HG03159 (cell line): ENCODE measurements at regions not wholly inside any gene's neighbourhood (a gene's known extent, or its start where the extent isn't known, plus 50 kb on each side); places are given as distances from the start of the nearest gene placed in this dataset.

Source experiments
- ATAC-seq: cut with Tn5 transposase; IDR thresholded peaks from one replicate; pipeline ENCODE4 v1.9.1; 2021; ENCODE audit warnings: mild to moderate bottlenecking, moderate library complexity; ENCODE audit not compliant: unreplicated experiment

DNA sequence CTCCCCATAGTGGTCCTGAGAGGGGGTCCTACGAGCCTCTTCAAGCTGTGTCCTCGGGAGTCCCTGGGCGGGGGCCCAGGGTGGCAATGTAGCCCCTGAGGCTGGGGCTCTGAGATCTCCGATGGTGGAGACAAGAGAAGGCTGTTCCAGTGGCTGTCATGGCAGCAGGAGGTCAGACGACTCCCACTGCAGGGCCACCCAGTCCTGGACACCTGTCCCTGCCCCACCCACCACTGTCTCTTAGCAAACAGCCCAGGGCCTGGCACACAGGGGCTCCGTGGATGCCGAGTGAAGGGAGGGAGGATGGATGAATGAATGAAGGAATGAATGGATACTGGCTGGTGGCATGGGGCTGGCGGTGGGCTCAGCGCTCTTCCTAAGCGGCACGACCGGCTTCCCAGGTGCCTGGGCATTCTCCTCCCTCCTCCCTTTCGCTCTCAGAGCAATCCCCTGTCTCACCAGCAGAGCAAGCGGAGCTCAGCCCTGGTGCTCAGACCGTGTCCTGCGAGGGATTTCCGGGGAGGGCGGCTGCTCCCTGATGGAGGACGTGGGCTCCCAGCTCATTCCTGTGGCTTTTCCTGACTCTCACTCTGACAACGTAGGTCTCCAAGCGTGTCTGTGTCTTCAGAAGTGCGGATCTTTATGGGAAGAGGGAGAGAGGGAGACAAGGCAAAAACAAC lies 1272.6 kb downstream of the BRD1 start:
- ATAC-seq, result no peak

DNA sequence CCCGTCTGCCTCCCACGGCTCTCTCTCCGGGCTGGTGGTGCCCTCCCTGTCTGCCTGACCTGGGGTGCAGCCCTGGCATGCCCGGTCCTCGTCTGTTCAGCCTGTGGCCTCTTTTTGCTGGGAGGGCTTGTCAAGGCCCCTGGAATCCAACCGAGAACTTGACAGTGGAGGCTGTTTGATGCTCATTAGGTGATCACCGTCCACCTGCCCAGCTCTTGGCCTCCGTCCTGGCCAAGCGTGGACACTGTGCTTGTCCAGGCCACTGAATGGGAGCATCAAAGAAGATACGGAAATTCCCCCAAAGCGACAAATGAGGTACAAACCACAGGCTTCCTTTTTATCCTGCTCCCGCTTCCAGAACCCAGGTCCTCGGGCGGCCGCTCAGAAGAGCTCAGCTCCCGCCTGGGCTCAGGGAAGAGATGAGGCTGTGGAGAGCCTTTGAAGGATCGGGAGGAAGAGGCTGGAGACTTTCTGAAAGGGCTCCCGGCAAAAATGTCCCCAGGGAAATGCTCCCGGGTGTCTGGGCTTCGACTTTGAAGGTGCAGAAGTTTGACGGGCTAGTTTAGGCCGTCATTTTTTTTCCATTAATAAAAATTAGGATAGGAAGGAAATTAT lies 1273.9 kb downstream of the BRD1 start:
- ATAC-seq, result no peak

DNA sequence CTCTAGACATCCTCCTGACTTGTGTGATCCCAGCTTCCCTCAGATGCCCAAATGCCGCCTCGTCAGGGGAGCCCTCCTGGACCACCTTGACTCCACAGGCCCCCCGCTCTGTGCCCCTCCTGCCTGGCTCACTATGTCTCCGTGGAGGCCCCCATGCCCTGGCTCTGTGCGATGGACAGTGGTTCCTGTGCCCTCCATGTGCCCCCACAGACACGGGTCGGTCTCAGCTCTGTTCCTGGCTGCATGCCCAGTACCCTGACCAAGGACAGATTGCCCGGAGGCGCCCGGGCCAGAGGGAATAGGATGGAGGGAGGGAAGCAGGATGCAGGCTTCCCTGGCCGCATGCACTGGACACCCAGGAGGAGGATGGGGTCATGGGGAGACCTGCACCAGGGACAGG lies 1274.6 kb downstream of the BRD1 start:
- no peak for ATAC-seq

DNA sequence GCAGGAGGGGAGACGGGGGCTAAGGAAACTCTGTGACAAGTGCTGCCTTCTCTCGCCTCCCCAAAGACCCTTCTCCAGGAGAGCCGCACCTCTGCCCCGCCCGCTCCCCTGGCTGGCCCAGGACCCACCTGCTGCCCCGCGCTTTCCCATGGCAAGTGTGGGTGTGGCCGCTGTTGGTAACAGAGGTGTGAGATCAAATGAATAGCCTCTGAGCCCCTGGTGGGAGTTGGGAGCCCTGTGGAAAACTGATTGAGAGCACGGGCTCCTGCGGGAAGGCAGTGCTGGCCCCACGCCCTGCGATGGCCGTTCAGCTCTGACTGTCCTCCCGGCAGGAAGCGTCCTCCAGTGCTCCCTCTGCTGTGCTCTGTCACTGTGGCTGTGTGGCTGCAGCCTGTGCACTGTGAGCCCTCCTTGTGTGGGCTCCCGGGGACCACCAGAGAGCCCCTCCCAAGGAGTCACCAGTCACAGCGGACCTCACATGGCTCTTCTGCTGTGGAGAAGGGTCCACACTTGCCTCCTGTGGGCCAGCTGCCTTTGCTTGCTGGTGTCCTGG lies 1275.9 kb downstream of the BRD1 start:
- ATAC-seq, result no peak

DNA sequence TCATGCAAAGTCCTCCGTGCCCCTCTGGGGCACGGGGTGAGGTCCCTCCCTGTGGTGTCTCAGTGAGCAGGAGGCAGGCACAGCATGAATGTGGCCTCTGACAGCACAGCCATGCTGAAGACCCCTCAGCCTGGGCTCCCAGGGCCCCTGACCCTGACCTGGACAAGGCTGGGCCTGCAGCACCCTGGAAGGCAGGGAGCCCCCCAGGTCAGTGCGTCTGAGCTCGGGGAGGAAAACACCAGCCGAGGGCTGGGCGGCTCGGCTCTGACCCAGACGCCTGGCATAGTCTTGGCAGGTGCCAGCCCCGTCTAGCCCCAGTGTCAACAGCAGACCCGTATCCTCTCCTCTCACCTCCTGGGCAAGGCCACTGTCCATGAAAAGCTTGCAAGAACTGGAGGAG lies 1276.6 kb downstream of the BRD1 start:
- ATAC-seq, result no peak

DNA sequence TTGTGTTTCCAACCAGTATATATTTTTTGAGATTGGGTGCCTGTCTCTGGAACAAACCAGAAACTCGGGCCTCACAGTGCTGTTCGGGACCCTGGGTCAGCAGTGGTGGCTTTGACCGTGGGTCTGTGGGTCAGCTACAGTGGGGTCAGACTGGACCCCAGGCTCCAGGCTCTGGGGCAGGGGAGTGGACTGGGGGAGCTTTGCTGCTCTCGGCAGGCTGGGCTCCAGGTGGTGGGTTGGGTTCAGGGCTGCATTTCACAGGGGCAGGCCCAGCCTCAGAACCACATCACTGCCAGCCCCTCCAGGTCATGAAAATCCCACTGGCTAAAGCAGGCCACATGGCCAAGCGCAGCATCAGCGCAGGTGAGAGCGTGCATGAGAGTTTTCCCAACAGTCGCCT lies 1279.3 kb downstream of the BRD1 start:
- no peak for ATAC-seq

DNA sequence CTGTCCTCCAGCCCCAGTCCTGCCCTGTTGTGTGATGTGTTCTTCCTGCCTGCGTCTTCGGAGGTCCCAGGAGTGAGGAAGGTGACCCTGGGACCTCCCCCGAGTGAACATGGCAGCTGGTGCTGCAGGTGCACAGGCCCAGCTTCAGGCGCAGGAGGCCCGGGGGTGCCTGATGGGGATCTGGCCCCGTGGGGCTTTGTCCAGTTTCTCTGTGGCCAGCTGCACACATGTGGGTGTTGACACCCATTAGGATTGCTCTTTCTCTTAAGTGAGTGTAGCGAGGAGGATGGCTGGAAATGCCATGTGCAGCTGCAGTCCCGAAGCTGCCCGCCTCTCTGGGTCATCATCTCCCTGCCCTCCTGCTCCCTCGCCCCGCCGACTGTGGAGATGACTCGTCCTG lies 1279.7 kb downstream of the BRD1 start:
- no peak for ATAC-seq

DNA sequence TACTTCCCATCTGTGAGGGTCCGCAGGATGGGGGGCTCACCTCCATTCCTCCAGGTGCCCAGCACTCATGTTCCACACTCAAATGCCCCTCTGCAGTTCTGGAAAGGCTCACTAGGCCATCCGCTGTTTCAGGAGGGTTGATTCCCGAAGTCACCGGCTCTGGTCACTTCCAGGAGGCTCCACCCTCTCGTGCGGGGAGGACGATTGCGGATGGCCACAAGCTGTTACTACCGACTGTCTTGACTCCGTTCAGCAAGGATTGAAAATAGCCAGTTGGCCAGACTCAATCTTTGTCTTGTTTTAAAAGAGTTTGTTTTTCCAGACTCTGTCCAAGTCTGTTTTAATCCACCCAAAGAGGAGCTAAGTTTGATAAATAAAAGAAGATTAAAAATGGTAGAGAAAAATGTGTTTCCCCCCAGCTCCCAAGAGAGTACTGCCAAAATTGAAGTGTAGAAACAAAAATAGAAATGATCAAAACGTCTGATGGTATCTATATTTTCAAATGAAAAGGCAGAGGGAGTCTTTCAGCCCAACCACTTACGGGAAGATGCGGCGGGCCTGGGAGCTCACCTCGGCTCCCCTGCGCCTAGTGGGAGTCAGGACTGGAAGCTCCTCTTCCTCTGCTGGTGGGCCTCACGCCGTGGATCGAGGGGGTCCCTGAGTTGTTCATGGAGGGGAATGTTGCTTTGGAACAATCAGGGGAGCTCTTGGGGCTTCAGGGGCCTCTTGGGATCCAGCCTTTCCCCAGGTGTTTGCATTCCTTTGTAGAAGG lies 1280.8 kb downstream of the BRD1 start:
- no peak for ATAC-seq

DNA sequence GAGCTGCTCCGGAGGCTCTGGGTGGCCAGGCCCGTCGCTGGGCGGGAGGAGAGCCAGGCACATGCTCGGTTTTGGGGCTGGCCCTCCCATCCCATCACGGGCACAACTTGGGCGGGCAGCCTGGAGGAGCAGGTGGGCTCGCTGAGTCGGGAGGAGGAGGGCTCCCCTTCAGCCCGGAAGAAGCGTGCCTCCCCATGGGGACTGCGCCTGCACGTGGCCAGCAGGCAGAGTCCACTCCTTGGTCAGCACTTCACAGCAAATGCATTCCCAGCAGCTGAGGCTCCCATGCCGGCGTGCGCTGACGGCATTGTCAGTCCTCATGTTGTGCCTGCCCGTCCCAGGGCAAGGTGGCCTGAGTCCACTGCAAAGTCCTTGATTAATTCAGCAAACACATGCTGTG lies 1281.7 kb downstream of the BRD1 start:
- no peak for ATAC-seq

DNA sequence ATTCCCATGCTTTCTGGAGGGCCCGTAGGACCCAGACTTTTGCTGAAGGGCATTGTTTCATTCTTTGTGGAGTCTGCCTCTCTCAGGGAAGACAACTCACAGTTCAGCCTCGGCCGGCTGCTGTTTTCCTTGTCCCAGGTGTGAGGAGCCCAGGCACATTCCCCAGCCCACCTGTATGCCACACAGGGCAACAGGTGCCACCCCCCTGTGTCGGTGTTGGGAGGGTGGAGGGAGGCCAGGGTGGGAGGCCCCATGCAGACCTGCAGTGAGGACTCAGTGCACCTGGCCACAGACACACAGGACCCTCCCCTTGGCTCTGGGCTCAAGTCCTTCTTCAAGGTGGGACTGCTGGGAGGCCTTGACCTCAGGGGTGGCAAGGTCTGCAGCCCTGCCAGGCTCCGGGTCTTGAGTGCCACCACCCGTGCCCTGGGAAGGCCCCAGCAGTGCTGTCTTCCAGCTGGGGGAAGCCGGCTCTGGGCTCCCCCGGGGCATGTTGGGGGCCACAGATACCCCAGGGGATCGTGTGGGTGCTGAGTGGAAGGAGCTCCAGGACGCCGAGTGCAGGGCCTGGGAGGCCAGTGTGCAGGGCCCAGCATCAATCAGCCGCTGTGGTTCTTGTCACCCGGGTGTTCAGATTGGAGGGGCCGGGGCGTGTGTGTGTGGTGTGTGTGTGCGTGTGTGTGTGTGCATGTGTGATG lies 1286.1 kb downstream of the BRD1 start:
- ATAC-seq, result no peak

DNA sequence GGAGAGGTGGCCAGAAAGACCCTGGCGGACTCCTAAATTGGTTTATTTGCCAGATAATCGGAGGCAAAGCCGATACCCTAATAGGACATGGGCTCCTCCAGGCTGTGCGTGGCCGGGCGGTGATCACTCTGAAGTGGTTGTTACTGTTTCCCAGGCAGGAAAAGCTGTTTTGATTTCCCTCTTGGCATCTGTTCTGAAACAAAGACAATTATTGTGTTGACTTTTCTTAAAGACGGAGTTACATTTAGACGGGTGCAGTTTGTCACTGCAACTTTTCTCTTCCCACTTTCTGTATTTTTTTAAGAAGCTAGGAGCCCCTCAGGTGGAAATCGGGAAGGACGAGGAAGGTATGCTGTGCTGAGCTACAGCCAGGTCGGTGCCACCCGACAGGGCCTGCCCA lies 1288.4 kb downstream of the BRD1 start:
- no peak for ATAC-seq

DNA sequence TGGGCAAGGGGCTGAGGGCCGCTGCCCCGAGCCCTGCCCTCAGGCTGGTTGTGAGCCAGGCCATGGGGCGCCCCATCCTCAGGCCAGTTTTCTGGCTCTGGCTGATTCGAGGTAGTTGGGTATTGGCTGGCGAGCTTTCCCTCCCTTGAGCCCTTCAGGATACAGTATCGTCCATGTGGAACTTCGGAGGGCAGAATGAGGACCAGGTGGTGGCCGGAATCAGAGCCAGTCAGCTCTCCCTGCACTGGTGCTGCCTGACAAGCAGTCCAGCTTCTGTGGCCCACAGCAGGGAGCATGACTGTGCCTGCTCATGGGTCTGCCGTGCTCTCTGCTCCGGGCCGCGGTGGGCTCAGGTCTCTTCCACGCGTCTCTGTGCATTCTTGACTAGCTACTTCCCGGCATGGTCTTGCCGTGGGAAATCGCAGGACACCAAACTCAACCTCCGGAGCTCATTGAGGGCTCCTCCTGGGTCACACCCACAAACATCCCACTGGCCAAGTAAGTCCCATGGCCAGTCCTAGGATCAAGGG lies 1289.3 kb downstream of the BRD1 start:
- ATAC-seq, result no peak

DNA sequence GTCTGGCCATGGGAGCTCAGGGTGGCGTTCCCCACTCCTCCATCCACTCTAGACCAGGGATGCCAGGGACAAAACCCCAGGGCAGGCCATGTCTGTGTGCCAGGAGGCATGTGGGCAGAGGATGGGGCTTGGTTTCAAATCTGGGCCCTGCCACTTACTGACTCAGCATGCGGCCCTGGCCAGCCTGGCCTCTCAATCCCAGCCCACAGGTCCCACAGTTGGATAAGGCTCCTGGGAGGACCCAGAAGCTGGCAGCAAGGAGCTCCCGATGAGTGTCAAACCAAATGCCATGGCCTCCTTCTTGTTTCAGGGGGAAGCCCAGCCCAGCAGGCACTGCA lies 1290.4 kb downstream of the BRD1 start:
- no peak for ATAC-seq

DNA sequence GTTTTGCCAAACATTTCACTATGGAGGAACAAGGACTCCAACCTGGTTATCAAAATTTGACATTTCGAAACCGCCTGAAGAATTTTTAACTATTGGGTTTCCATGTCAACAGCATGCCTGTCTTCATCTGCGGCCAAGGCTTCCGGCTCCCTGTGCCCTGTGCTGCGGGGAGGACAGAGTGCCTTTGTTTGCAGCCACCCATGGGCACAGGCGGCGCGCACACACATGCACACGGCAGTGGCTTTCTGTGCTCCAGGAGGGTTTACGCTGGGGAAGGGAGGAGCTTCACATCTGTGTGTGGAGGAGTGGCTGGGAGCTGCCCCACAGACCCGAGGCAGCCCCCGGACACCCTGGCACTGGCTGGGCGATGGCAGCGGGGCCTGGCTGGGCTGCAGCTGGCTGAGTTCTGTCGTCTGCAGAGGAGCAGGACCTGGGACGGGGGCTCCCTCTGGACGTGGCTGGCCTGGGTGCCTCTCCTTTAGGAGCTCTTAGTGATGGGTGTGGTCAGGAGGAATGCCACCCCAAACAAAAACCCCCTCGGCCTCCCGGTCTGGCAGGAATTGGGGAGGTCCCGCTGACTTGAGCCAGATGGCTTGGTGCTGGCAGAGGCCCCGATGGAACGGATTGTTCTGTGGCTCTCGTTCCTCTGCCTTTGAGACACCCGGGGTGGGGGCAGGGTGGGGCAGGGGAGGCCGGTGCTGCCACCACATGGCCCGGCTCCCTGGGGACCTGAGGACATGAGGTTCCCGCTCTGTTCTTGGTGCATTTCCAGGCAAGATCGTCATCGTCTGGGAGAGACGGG lies 1290.9 kb downstream of the BRD1 start:
- ATAC-seq, result no peak

DNA sequence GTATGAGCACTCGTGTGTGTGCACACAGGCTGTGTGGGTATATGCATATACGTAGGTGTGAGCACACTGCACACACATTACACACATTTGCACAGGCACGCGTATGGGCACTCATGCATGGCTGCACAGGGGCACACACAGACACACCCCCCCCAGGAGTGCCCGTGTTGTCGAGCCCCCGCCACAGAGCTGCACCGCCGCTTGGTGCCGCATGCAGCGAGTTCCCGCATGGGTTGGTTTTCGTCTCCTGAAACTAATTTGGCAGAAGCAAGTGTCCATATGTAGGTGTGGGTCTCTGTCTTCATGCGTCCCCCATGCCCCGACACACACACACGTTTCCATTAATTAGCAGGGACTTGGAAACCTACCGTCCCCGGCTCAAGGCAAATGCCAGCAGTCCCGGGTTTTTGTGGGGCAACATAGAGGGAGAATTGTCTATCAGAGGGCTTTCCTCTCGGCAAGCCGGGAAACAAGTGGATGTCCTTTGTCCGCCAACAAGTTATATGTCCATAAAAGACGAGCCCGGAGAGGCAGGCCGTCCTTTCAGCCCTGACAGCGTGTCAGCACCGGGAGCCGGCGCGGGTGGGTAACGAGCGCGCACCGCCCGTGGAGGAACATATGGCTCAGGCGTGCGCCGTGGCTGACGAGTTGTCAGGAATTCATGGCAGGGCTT lies 1291.7 kb downstream of the BRD1 start:
- ATAC-seq, result no peak

DNA sequence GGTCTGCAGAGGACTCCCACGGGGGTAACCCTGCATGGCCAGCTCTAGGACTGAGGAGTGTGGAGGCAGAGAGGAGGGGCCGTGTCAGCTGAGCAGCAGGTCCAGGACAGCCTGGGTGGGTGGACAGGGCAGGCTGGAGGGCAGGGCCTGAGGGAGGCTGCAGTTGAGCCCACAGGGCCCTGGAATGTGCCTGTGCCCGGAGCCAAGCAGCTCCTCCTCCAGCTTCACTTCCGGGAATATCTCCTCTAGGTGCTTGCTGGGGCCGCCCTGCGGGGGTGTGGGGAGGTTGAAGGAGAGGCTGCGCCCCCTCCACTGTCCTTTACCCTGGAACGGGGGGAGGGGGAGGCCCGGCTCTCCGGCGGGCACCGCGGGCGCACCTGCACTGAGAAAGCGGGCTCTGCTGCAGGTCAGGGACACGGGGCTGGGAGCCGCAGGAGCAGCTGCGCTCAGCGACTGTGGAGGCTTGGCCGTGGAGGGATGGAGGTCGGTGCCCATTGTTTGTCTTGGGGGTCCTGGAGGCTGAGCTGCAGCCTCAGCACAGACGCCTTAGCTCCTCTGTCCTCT lies 1293.2 kb downstream of the BRD1 start:
- no peak for ATAC-seq

DNA sequence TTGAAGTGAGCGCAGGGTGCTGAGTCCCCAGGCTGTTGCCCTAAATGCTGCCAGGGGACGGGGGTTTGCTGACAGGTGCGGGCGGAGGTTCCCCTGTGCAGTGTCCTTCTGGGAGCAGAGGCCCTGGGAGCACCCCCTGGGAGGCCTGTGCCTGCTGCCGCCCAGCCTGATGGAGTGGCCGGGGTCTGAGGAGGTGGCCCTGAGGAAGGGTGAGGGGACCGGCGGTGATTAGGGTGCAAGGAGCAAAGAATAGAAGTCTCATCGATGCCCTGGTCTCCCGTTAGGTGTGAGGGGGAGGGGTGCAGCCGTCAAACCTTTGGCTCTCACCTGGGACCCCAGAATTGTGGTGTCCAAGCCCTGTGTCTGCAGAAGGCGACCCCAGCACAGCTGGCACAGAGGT lies 1294.7 kb downstream of the BRD1 start:
- ATAC-seq, result no peak

DNA sequence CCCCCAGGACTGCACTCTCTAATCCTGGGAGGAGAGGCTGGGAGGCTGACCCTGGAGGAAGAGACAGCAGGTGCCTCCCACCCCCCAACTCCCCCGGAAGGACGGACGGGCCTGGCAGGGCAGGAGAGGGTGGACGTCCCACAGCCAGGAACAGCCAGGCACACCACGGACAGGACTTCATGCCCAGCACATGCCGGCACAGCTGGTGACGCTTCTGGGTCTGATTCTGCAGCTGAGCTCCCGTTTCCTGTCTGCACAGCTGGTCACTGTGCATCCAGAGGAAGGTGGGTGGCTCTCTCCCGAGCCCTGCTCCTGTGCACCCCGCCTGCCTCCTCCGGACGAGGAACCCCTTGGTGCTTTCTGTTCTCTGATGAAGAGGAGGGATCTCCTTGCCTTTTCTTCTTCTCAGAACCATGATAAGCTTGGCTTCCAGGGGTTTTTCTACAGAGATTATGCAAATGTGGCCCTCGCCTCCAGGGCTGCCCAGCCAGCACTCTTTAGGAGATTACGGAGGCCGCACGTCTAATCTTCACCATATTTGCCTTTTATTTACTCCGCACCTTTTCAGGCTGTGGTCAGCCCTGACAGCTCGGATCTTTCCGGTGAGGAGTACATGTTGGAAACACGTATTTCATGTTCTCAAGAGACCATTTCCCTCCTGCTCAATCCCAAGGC lies 1295.8 kb downstream of the BRD1 start:
- no peak for ATAC-seq

DNA sequence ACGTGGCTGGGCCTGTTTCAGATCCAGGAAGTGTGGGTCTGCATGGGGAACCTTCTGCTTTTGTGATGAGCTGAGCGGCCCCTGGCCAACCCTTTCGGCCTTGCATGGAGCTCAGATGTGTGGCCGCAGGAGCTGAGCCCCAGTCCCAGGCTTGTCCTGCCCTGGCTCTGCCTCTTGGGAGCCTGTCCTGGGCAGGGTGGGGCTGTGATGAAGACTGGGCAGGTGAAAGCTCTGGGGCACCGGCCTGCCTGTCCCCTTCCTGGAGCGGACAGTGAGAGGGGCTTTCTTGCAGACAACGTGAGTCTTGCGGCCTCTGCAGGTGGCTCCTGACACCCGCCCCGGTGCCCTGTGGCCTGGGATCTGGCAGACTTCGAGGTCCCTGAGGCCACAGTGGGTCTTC lies 1296.6 kb downstream of the BRD1 start:
- no peak for ATAC-seq
